Ovary (tissue), 3 donors: ENCODE measurements at regions not wholly inside any gene's neighbourhood (a gene's known extent, or its start where the extent isn't known, plus 50 kb on each side); places are given as distances from the start of the nearest gene placed in this dataset.

Experiments
- EP300 ChIP-seq: sonication (generic); formaldehyde crosslinking; IDR thresholded peaks from one replicate; pipeline ENCODE4 v1.6.1; 2017; ENCODE audit warnings: antibody characterized with exemption
- POLR2A ChIP-seq: fragments of 450-650 bp; IDR thresholded peaks from one replicate; pipeline ENCODE4 v1.6.1; 2017; ENCODE audit warnings: antibody characterized with exemption, mild to moderate bottlenecking, moderate library complexity
- TF ChIP-seq, protein P1 (sequence below), 3 donors: fragments of 450-650 bp in 2 of 3; fragments of 200-600 bp in 1 of 3; IDR thresholded peaks; one replicate each; pipeline versions ENCODE4 v1.5.1 to v1.8.0; 2016 to 2022; ENCODE audit warnings: antibody characterized with exemption in 3 of 3, mild to moderate bottlenecking in 1 of 3
- donor health status: DM: no; HTN: no; CAD: no.

DNA sequence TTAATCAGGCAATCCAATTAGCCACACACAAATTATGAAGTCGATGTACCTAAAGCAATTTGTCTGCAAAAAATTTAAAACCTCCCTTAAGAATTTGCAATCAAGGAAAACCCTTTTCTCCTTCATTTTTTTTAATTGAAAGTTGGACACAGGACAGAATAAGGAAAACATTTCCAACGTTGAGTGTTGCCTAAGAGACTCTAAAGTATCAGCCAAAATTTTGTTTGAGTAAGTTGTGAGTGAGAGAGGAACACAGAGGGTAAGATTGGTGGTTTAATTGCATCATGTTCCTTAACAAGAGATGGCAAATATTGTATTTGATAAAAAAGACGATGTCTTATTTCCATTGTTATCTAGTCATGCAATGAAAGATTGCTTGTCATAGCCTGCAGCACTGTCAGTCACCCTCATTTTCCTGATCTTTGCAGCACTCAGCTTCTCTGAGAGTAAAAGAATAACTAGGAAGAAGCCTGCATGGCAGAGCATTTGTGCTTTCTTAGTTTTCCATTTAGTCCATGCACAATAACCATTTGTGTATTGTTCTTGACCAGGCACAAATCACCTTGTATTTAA lies 115.5 kb downstream of the ICOS start:
- TF ChIP-seq, protein P1, sequence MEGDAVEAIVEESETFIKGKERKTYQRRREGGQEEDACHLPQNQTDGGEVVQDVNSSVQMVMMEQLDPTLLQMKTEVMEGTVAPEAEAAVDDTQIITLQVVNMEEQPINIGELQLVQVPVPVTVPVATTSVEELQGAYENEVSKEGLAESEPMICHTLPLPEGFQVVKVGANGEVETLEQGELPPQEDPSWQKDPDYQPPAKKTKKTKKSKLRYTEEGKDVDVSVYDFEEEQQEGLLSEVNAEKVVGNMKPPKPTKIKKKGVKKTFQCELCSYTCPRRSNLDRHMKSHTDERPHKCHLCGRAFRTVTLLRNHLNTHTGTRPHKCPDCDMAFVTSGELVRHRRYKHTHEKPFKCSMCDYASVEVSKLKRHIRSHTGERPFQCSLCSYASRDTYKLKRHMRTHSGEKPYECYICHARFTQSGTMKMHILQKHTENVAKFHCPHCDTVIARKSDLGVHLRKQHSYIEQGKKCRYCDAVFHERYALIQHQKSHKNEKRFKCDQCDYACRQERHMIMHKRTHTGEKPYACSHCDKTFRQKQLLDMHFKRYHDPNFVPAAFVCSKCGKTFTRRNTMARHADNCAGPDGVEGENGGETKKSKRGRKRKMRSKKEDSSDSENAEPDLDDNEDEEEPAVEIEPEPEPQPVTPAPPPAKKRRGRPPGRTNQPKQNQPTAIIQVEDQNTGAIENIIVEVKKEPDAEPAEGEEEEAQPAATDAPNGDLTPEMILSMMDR (IDR thresholded peaks at IDR 0.05): no peak
- TF ChIP-seq POLR2A (no peak), EP300 (no peak)
